ENCODE measurements at regions not wholly inside any gene's neighbourhood (a gene's known extent, or its start where the extent isn't known, plus 50 kb on each side); places are given as distances from the start of the nearest gene placed in this dataset.

GRCh38 chr17:72192800-72193192, 72.0 kb downstream of the SOX9 start:
- no peak for TF ChIP-seq FOXP2 (optimal IDR thresholded peaks at IDR 0.05; ENCODE audit: borderline replicate concordance, extremely low read depth, extremely low read length, insufficient read depth)
- TF ChIP-seq REST (IDR thresholded peaks at IDR 0.05; ENCODE audit: insufficient read depth in 1 of 2, low read depth in 2 of 2, low read length in 2 of 2) = no peak
- no peak for TF ChIP-seq TAF1 (IDR thresholded peaks at IDR 0.05; ENCODE audit: borderline replicate concordance, insufficient read depth, low read length)
- no peak for TF ChIP-seq SIN3A (IDR thresholded peaks at IDR 0.05; ENCODE audit: borderline replicate concordance, insufficient read depth, low read length)
- TF ChIP-seq POLR2AphosphoS5 (IDR thresholded peaks at IDR 0.05; ENCODE audit: low read depth, low read length) = no peak

GRCh38 chr17:72193391-72194106, 72.7 kb downstream of the SOX9 start:
- TF ChIP-seq POLR2AphosphoS5 (IDR thresholded peaks at IDR 0.05; ENCODE audit: low read depth, low read length) (no peak), FOXP2 (optimal IDR thresholded peaks at IDR 0.05; ENCODE audit: borderline replicate concordance, extremely low read depth, extremely low read length, insufficient read depth) (no peak), TAF1 (IDR thresholded peaks at IDR 0.05; ENCODE audit: borderline replicate concordance, insufficient read depth, low read length) (no peak), SIN3A (IDR thresholded peaks at IDR 0.05; ENCODE audit: borderline replicate concordance, insufficient read depth, low read length) (no peak), REST (IDR thresholded peaks at IDR 0.05; ENCODE audit: insufficient read depth in 1 of 2, low read depth in 2 of 2, low read length in 2 of 2) (no peak)

GRCh38 chr17:72199256-72199655, 78.4 kb downstream of the SOX9 start:
- TF ChIP-seq SIN3A (IDR thresholded peaks at IDR 0.05; ENCODE audit: borderline replicate concordance, insufficient read depth, low read length) (no peak), REST (IDR thresholded peaks at IDR 0.05; ENCODE audit: insufficient read depth in 1 of 2, low read depth in 2 of 2, low read length in 2 of 2) (no peak), POLR2AphosphoS5 (IDR thresholded peaks at IDR 0.05; ENCODE audit: low read depth, low read length) (no peak), TAF1 (IDR thresholded peaks at IDR 0.05; ENCODE audit: borderline replicate concordance, insufficient read depth, low read length) (no peak), FOXP2 (optimal IDR thresholded peaks at IDR 0.05; ENCODE audit: borderline replicate concordance, extremely low read depth, extremely low read length, insufficient read depth) (no peak)

GRCh38 chr17:72204742-72205141, 83.9 kb downstream of the SOX9 start:
- TF ChIP-seq REST (IDR thresholded peaks at IDR 0.05; ENCODE audit: insufficient read depth in 1 of 2, low read depth in 2 of 2, low read length in 2 of 2) (no peak), TAF1 (IDR thresholded peaks at IDR 0.05; ENCODE audit: borderline replicate concordance, insufficient read depth, low read length) (no peak), SIN3A (IDR thresholded peaks at IDR 0.05; ENCODE audit: borderline replicate concordance, insufficient read depth, low read length) (no peak), POLR2AphosphoS5 (IDR thresholded peaks at IDR 0.05; ENCODE audit: low read depth, low read length) (no peak), FOXP2 (optimal IDR thresholded peaks at IDR 0.05; ENCODE audit: borderline replicate concordance, extremely low read depth, extremely low read length, insufficient read depth) (no peak)

Measured in PFSK-1 (cell line).